Fibroblast of mammary gland (primary cell): ENCODE measurements at regions not wholly inside any gene's neighbourhood (a gene's known extent, or its start where the extent isn't known, plus 50 kb on each side); places are given as distances from the start of the nearest gene placed in this dataset.

ENCODE experiments used
- DNase-seq: peaks from one replicate; pipeline ENCODE4 v3.0.0-alpha.2; 2010; ENCODE audit warnings: low read depth
- H3K4me3 ChIP-seq: 2 replicates; pipeline ENCODE4 v1.5.1; 2011; ENCODE audit warnings: low read depth, mild to moderate bottlenecking, low read length, moderate library complexity; ENCODE audit not compliant: control insufficient read depth
- CTCF ChIP-seq: conservative IDR thresholded peaks from 2 replicates; pipeline ENCODE4 v1.5.1; 2011; ENCODE audit warnings: low read depth, low read length, inconsistent platforms; ENCODE audit not compliant: control insufficient read depth, insufficient read depth

- no peak for TF ChIP-seq CTCF
- no peak overlapping the region for H3K4me3 ChIP-seq
These were observed 118.3 kb upstream of the DOK6 start for GRCh38 chr18:69282371-69282770.

GRCh38 chr18:69291044-69291443 lies 109.6 kb upstream of the DOK6 start:
- no peak for TF ChIP-seq CTCF
- no peak overlapping the region for H3K4me3 ChIP-seq

More at GRCh38 chr18:69282371-69282770, 118.3 kb upstream of the DOK6 start:
- no peak for DNase-seq

GRCh38 chr18:69291755-69292154 lies 108.9 kb upstream of the DOK6 start:
- no peak overlapping the region for H3K4me3 ChIP-seq
- no peak for TF ChIP-seq CTCF
- DNase-seq: no peak

More at GRCh38 chr18:69291044-69291443, 109.6 kb upstream of the DOK6 start:
- DNase-seq: no peak

GRCh38 chr18:69300185-69300584 lies 100.5 kb upstream of the DOK6 start:
- TF ChIP-seq CTCF: no peak
- no peak overlapping the region for H3K4me3 ChIP-seq
- no peak for DNase-seq

GRCh38 chr18:69308619-69309018 lies 92.1 kb upstream of the DOK6 start:
- H3K4me3 ChIP-seq: no peak overlapping the region
- DNase-seq: no peak
- TF ChIP-seq CTCF: no peak

GRCh38 chr18:69326094-69326493 lies 74.6 kb upstream of the DOK6 start:
- H3K4me3 ChIP-seq: no peak overlapping the region
- no peak for DNase-seq

More at GRCh38 chr18:69326094-69326493, 74.6 kb upstream of the DOK6 start:
- TF ChIP-seq CTCF: no peak
